Keratinocyte (primary cell): ENCODE measurements at regions not wholly inside any gene's neighbourhood (a gene's known extent, or its start where the extent isn't known, plus 50 kb on each side); places are given as distances from the start of the nearest gene placed in this dataset.

Experiments
- CTCF ChIP-seq, 3 experiments: IDR thresholded peaks in 1 of 3; conservative IDR thresholded peaks in 1 of 3; optimal IDR thresholded peaks in 1 of 3; 2 replicates in 2 of 3; 3 replicates in 1 of 3; pipeline versions ENCODE3 to v1.5.1; 2011; ENCODE audit warnings: low read length in 3 of 3, mild to moderate bottlenecking in 3 of 3, moderate library complexity in 2 of 3, control low read depth in 1 of 3, inconsistent platforms in 1 of 3; ENCODE audit not compliant: insufficient read depth in 2 of 3; ENCODE audit errors: extremely low read depth in 1 of 3
- EZH2 ChIP-seq: IDR thresholded peaks from one replicate; pipeline ENCODE4 v1.6.1; 2012; ENCODE audit warnings: inconsistent platforms, mild to moderate bottlenecking, low read length, moderate library complexity

DNA sequence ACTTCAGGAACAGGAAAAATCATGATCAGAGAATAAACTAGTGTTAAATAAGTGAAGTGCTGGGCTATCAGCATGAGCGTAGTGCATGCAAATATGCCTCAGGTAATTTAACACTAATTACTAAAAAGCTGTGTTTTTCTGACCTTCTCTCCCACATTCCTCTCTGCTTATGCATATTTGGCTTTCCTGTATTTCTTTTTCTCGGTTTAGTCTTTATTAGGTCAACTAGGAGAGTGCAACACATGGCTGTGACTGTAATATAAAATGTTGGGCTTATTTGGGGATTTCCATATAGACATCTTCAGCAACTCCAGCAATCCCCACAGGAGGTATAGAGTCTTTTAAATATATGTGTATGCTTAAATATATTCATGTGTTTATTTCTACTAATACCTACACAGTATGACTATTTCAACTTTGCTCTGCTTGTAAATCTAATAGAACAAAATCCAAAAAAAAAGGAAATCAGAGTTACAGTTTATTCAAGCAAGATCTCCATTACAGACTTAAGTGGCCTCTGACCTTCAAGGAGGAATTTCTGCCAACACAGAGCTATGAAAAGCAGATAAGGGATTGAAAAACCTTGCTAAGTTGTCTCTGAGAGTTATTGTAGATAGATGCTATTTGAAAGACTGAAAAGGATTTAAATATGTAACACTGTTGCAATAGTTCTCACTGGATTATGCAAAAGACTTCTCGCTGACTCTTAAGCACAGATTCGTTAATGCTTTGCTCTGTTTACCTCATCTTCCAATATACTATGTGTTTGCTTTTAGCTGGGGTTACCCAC lies 359.5 kb upstream of the RGPD4 start:
- TF ChIP-seq CTCF (optimal IDR thresholded peaks at IDR 0.05 in 1 of 3, IDR thresholded peaks at IDR 0.05 in 1 of 3, conservative IDR thresholded peaks at IDR 0.05 in 1 of 3; ENCODE audit: extremely low read depth in 1 of 3, insufficient read depth in 2 of 3, low read length in 3 of 3) (no peak), EZH2 (no peak)
